Endometrial microvascular endothelial cells (primary cell): ENCODE measurements at regions not wholly inside any gene's neighbourhood (a gene's known extent, or its start where the extent isn't known, plus 50 kb on each side); places are given as distances from the start of the nearest gene placed in this dataset.

ENCODE experiments used
- in situ Hi-C: cut with HindIII; loops from 2 replicates; pipeline ENCODE4 v1.10.0; 2017; ENCODE audit warnings: low sequenced_read_pairs, low pct_unique_long_range_greater_than_20kb; ENCODE audit errors: inconsistent ontology term

- in situ Hi-C loops, result no loop called here
These were observed 529.9 kb downstream of the SLC4A3 start for GRCh38 chr2:220157312-220157711.

GRCh38 chr2:220159738-220160137, 532.3 kb downstream of the SLC4A3 start:
- in situ Hi-C loops, result no loop called here

- in situ Hi-C loops, result no loop called here
These were observed 534.9 kb downstream of the SLC4A3 start for GRCh38 chr2:220162320-220162719.

GRCh38 chr2:220163486-220163885, 536.1 kb downstream of the SLC4A3 start:
- in situ Hi-C loops, result no loop called here

- in situ Hi-C loops, result no loop called here
These were observed 538.0 kb downstream of the SLC4A3 start for GRCh38 chr2:220165401-220165800.

DNA sequence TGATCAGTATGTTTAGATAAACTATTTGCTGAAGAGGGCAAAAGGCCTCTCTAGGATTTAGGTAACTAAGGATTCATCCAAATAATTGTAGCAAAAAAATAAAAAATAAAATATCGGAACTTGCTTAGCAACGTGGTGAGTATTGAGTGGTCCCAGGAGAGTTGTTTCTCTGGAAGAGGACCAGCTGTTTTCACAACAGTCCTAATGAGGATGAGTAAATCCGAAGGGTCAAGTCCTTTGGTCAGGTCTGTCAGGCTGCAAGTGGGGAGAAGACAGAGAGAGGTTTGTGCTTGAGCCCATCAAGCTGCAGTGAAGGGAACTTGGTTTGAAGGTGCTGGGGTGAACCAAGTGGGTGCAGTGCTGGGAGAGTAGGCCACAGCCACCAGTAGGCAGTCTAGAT, 539.2 kb downstream of the SLC4A3 start:
- in situ Hi-C loops, result no loop called here

GRCh38 chr2:220167956-220168355, 540.5 kb downstream of the SLC4A3 start:
- in situ Hi-C loops, result no loop called here

DNA sequence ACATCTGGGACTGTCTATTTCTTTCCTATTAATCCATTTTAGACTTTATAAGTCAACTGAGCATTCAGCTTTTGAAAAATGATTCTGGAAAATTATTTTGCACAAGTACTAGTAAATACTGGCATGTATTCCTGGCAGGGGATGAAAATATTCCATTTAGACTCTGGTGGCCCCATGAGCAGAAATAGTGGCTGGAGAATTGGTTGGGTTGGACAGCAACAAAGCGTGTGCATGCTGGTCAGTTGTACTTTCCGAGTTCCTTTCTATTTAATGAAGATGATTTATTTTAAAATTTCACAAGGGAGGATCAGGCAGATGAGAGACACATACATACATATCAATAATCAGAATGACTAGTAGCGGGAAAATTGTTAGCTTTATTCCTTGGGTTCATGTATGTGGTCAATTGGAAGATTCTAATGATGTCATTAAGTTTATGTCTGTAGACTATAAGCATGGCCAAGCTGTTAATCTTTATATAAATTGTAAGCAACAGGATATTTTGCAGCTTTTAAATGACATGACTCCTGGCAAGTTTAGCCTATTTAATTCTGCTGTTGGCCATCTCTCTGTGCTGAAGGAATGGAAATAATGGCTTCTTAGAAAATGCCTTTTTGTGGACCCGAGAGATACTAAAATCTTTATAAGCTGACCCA, 541.6 kb downstream of the SLC4A3 start:
- in situ Hi-C loops, result no loop called here

GRCh38 chr2:220174826-220175225, 547.4 kb downstream of the SLC4A3 start:
- in situ Hi-C loops, result no loop called here

DNA sequence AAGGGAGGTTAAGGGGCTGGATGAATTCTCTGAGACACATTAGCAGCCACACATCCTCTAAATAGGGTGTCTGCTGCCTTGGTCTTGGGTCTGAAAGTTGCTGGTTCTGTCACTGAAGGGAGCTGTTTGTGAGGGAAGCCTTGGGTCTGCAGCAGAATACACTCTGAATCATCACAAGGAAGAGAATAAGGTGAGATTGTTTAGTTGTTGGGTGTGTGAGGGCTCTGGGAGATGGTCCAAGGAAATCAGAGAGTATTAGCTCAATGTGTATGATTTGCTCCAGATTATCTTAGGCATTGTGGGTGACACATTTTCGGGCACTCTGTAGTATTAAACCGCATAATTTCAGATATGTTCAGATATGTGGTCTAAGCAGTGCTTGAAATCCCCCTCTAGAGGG, 548.5 kb downstream of the SLC4A3 start:
- in situ Hi-C loops, result no loop called here

DNA sequence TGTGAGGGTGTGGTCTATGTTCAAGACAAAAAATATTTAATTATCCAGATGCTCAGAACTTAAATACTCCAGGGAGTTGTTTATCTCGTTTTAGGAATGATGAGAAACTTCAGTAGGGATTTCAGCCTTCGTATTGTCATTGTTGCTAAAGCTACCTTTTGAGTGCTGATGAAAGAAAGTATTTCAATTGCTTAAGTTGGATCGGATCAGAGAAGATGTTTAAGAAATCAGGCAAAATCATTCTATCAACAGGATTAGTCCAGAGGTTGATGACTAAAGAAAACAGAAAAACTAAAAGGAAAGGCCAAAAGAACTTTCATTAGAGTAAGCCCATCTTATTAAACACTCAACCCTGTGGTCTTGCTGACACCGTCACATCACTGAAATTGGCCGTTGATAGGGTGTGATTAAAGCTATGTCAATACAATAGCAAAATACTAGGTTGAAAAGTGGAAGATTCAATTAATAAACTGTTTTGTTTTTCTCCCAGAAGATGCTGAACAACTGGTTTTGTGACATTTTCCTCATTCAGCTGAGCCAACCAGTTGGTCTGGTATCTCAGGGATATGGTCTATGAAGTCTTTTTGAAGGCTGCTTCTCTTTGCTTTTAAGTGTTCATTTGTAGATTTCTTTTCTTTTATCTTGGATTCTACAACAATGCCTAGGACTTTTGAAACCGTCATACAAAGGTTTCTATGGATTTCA, 551.7 kb downstream of the SLC4A3 start:
- in situ Hi-C loops, result no loop called here

GRCh38 chr2:220181165-220181564, 553.7 kb downstream of the SLC4A3 start:
- in situ Hi-C loops, result no loop called here

GRCh38 chr2:220182790-220183189, 555.4 kb downstream of the SLC4A3 start:
- in situ Hi-C loops, result no loop called here

- in situ Hi-C loops, result no loop called here
These were observed 558.4 kb downstream of the SLC4A3 start for GRCh38 chr2:220185766-220186305.

DNA sequence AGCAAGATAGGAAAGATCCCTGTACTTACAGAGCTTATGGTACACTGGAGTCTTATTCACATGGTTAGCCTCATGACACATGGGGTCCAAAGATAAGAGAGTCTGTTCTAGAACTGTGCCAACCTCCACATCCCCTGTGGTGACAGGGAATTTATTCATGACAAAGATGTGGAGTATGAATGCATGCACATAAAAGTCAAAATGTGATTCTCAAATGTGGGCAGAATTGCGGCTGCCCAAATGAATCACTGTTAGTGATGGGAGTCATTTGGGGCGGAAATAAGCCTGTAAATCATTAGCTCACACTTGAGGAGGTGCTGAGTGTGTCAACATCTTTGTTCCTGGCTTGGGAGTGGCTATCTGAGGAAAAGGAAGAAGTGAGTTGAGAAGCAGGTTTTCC, 560.6 kb downstream of the SLC4A3 start:
- in situ Hi-C loops, result no loop called here

- in situ Hi-C loops, result no loop called here
These were observed 563.6 kb downstream of the SLC4A3 start for GRCh38 chr2:220191031-220191430.

- in situ Hi-C loops, result no loop called here
These were observed 564.3 kb downstream of the SLC4A3 start for GRCh38 chr2:220191737-220192136.

GRCh38 chr2:220192994-220193753, 565.7 kb downstream of the SLC4A3 start:
- in situ Hi-C loops, result no loop called here

GRCh38 chr2:220194630-220195584, 567.5 kb downstream of the SLC4A3 start:
- in situ Hi-C loops, result no loop called here
